ENCODE measurements at regions not wholly inside any gene's neighbourhood (a gene's known extent, or its start where the extent isn't known, plus 50 kb on each side); places are given as distances from the start of the nearest gene placed in this dataset.

DNA sequence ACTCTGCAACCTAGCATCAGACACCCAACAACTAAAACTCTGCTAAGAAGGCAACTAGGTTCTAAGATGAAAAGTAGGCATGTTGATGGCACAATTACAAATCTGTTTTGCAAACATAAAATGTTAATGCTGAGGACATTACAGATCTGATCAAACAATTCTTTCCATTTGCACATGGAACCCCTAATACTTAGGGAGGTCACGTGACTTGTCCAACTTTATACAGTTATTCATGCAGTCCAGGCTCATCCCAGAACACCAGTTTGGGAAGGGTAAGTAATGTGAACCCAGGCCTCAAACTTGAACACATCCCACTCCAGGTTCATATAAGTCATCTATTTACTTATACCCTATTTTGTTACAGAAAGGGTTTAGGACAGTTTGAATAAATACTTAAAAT lies 247.2 kb downstream of the HACE1 start:
- H3K27ac ChIP-seq (ENCODE audit: insufficient read depth, low read depth, low read length) = no peak overlapping the region
- DNase-seq (ENCODE audit: low read depth, low spot score) = no peak

More for the DNA sequence above, 247.2 kb downstream of the HACE1 start:
- ChIA-PET POLR2A (no interaction called here), CTCF (interaction anchor here (1.4 kb wide), 1 partner anchor 11 kb away, joined by 3 read pairs; no protein-coding TSS in a partner anchor)
- intact Hi-C loops (cut with micrococcal nuclease) (no loop called here), dilution Hi-C loops (cut with MboI; ENCODE audit: extremely low pct_ligation_motif_present, low sequenced_read_pairs) (no loop called here)
- H2AFZ ChIP-seq (ENCODE audit: low read depth, low read length) = no peak overlapping the region
- BruUV-seq (replicated peaks) = no TSS peak
- no peaks in the 10 kb centered on the region for H3K4me1 ChIP-seq (ENCODE audit: control insufficient read depth, extremely low read depth, insufficient read depth, low read length)
- TF ChIP-seq POLR2AphosphoS5 (IDR thresholded peaks at IDR 0.05; ENCODE audit: insufficient read depth, low read depth, low read length) = no peak
- no peak for TF ChIP-seq JUN (IDR thresholded peaks at IDR 0.05; ENCODE audit: borderline replicate concordance, insufficient read depth, insufficient read length, low read depth)
- no peak for TF ChIP-seq MYC (IDR thresholded peaks at IDR 0.05; ENCODE audit: low read depth, low read length)
- no peak for TF ChIP-seq POLR2A (IDR thresholded peaks at IDR 0.05; ENCODE audit: low read depth, low read length)
- TF ChIP-seq FOS (IDR thresholded peaks at IDR 0.05; ENCODE audit: borderline replicate concordance, insufficient read depth, low read length) = no peak
- no peak for TF ChIP-seq EZH2 (IDR thresholded peaks at IDR 0.05; ENCODE audit: borderline replicate concordance, low read depth, low read length, severe bottlenecking)
- no peak for TF ChIP-seq GATA2 (IDR thresholded peaks at IDR 0.05; ENCODE audit: insufficient read depth, insufficient read length, low read depth, low read length)
- TF ChIP-seq, protein P1, sequence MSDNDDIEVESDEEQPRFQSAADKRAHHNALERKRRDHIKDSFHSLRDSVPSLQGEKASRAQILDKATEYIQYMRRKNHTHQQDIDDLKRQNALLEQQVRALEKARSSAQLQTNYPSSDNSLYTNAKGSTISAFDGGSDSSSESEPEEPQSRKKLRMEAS (IDR thresholded peaks at IDR 0.05; ENCODE audit: insufficient read depth, insufficient read length) = no peak
- TF ChIP-seq CTCF (IDR thresholded peaks at IDR 0.05; ENCODE audit: extremely low read depth in 1 of 2, insufficient read depth in 1 of 2, low read depth in 1 of 2, low read length in 2 of 2) = no peak
- H3K27me3 ChIP-seq (ENCODE audit: control insufficient read depth in 2 of 2, insufficient read depth in 2 of 2, low read length in 2 of 2) = no peaks in the 10 kb centered on the region
- H3K9me3 ChIP-seq (replicated peaks; ENCODE audit: control insufficient read depth, insufficient read depth, low read length) = no peaks in the 10 kb centered on the region
- no peaks in the 10 kb centered on the region for H4K20me1 ChIP-seq (replicated peaks; ENCODE audit: control insufficient read depth, extremely low read depth, insufficient read depth, low read length)
- H3K36me3 ChIP-seq (ENCODE audit: control insufficient read depth in 2 of 2, extremely low read depth in 1 of 2, insufficient read depth in 2 of 2, low read length in 2 of 2) = no peaks in the 10 kb centered on the region
- H3K4me3 ChIP-seq (replicated peaks in 1 of 3; ENCODE audit: insufficient read depth in 1 of 3, low read depth in 1 of 3, low read length in 3 of 3) = no peak overlapping the region
- FAIRE-seq = no peak
- H3K79me2 ChIP-seq (ENCODE audit: control insufficient read depth, insufficient read depth, low read length) = no peaks in the 10 kb centered on the region
- H3K4me2 ChIP-seq (ENCODE audit: insufficient read depth, low read length) = no peak overlapping the region
- H3K9ac ChIP-seq (replicated peaks; ENCODE audit: extremely low read depth, insufficient read depth, low read length) = no peak overlapping the region
- H3K9me1 ChIP-seq (replicated peaks; ENCODE audit: control insufficient read depth, extremely low read depth, insufficient read depth, low read length) = no peaks in the 10 kb centered on the region

Measured in endothelial cell of umbilical vein (primary cell).